PFSK-1 (cell line): ENCODE measurements at regions not wholly inside any gene's neighbourhood (a gene's known extent, or its start where the extent isn't known, plus 50 kb on each side); places are given as distances from the start of the nearest gene placed in this dataset.

ENCODE experiments used
- POLR2AphosphoS5 ChIP-seq: IDR thresholded peaks from 2 replicates; pipeline ENCODE4 v1.6.1; 2012; ENCODE audit warnings: low read depth, mild to moderate bottlenecking, control low read depth, low read length, moderate library complexity
- REST ChIP-seq, 2 experiments: IDR thresholded peaks; 2 replicates each; pipeline versions ENCODE4 v1.6.1 to v1.8.0; 2011 to 2012; ENCODE audit warnings: low read depth in 2 of 2, low read length in 2 of 2, control low read depth in 1 of 2, inconsistent platforms in 1 of 2, mild to moderate bottlenecking in 1 of 2, moderate library complexity in 1 of 2; ENCODE audit not compliant: insufficient read depth in 1 of 2

GRCh38 chr21:35587841-35588380 lies 472.4 kb downstream of the SETD4 start:
- no peak for TF ChIP-seq POLR2AphosphoS5
- no peak for TF ChIP-seq REST (IDR thresholded peaks at IDR 0.05; ENCODE audit: insufficient read depth in 1 of 2, low read depth in 2 of 2, low read length in 2 of 2)
